ENCODE measurements at regions not wholly inside any gene's neighbourhood (a gene's known extent, or its start where the extent isn't known, plus 50 kb on each side); places are given as distances from the start of the nearest gene placed in this dataset.

DNA sequence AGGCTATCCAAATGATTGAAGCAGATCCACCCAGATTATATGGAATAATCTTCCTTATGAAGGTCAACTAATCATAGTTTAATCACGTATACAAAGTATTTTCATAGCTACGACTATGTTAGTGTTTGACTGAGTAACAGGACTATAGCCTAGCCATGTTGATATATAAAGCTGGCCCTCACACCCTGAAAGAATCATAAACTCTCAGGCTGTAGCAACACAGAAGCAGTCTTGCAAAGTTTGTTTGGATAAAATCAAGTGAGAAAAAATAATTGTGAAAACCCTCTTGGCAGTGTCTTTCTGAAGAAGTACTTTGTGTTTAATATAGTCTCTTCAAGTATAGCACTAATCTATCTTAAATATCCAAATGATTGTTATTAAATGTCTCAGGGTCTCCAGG is 374.5 kb upstream of the DAB2 start:
- no peaks in the 10 kb centered on the region for H4K20me1 ChIP-seq (ENCODE audit: insufficient read depth, low read length, poor library complexity, severe bottlenecking)
- no peaks in the 10 kb centered on the region for H3K9me2 ChIP-seq (replicated peaks; ENCODE audit: low read depth, low read length)
- H3K79me2 ChIP-seq (ENCODE audit: insufficient read depth, low read length) = no peaks in the 10 kb centered on the region
- no peak overlapping the region for H3K4me3 ChIP-seq (ENCODE audit: low read length, poor library complexity, severe bottlenecking)
- no peaks in the 10 kb centered on the region for H3K9me3 ChIP-seq (ENCODE audit: insufficient read depth, low read depth, low read length)
- H3K4me1 ChIP-seq (ENCODE audit: insufficient read depth, low read length, poor library complexity, severe bottlenecking) = no peaks in the 10 kb centered on the region
- H3K9ac ChIP-seq (ENCODE audit: low read depth, low read length, poor library complexity, severe bottlenecking) = no peak overlapping the region
- H3K27me3 ChIP-seq (ENCODE audit: insufficient read depth, low read length, poor library complexity, severe bottlenecking) = no peaks in the 10 kb centered on the region
- no peak for TF ChIP-seq CTCF (conservative IDR thresholded peaks at IDR 0.05; ENCODE audit: low read length)
- TF ChIP-seq EZH2phosphoT487 (IDR thresholded peaks at IDR 0.05; ENCODE audit: borderline replicate concordance) = no peak
- no peaks in the 10 kb centered on the region for H3K36me3 ChIP-seq (ENCODE audit: insufficient read depth, low read length)
- H3F3A ChIP-seq (ENCODE audit: low read depth) = no peaks in the 10 kb centered on the region
- no peak overlapping the region for H2AFZ ChIP-seq (ENCODE audit: low read length)
- no peak overlapping the region for H3K4me2 ChIP-seq (ENCODE audit: low read depth, low read length, poor library complexity, severe bottlenecking)

DNA sequence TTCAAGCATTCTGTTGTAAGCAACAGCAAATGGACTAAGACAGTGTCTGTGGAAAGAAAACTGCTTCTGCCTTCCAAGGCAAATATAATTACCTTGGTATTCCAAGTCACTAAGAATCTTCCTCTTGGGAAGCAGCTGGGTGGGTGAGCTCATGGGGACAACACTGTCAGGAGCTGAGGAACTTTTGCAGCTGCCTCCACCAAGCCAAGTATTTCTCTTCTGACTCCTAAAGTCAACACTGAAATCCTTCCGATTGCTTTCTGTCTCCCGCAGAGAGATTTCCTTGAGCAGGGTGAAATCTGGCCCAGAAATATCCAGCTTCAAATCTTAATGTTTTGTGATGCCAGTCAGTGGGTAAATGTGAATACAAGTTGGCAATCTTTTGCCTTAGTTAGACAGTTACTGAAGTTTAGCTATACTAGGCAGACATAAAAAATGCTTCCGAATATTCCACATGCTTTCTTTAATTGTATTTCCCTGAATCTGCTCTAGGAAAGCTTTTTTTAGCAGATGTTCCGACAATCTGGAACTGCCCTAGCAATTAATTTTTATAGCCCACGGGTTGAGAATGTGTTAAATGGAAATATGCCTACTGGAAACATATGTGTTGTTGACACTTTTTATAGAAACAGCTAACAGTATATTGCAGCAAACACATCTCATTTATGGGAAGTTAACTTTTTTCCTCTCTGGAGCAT is 369.9 kb upstream of the DAB2 start:
- H3K9me3 ChIP-seq (ENCODE audit: insufficient read depth, low read depth, low read length) = no peaks in the 10 kb centered on the region
- H3K9ac ChIP-seq (ENCODE audit: low read depth, low read length, poor library complexity, severe bottlenecking) = no peak overlapping the region
- no peak for TF ChIP-seq EZH2phosphoT487 (IDR thresholded peaks at IDR 0.05; ENCODE audit: borderline replicate concordance)
- TF ChIP-seq CTCF (conservative IDR thresholded peaks at IDR 0.05; ENCODE audit: low read length) = no peak
- no peaks in the 10 kb centered on the region for H4K20me1 ChIP-seq (ENCODE audit: insufficient read depth, low read length, poor library complexity, severe bottlenecking)
- H3K9me2 ChIP-seq (replicated peaks; ENCODE audit: low read depth, low read length) = no peaks in the 10 kb centered on the region
- no peak overlapping the region for H2AFZ ChIP-seq (ENCODE audit: low read length)
- H3K79me2 ChIP-seq (ENCODE audit: insufficient read depth, low read length) = no peaks in the 10 kb centered on the region
- H3K4me2 ChIP-seq (ENCODE audit: low read depth, low read length, poor library complexity, severe bottlenecking) = no peak overlapping the region
- H3K4me1 ChIP-seq (ENCODE audit: insufficient read depth, low read length, poor library complexity, severe bottlenecking) = no peaks in the 10 kb centered on the region
- H3K4me3 ChIP-seq (ENCODE audit: low read length, poor library complexity, severe bottlenecking) = no peak overlapping the region
- H3K36me3 ChIP-seq (ENCODE audit: insufficient read depth, low read length) = no peaks in the 10 kb centered on the region
- H3F3A ChIP-seq (ENCODE audit: low read depth) = no peaks in the 10 kb centered on the region
- H3K27me3 ChIP-seq (ENCODE audit: insufficient read depth, low read length, poor library complexity, severe bottlenecking) = no peaks in the 10 kb centered on the region

GRCh38 chr5:39785410-39785809 is 360.6 kb upstream of the DAB2 start:
- Histone ChIP-seq H3K4me2 (ENCODE audit: low read depth, low read length, poor library complexity, severe bottlenecking) (no peak overlapping the region), H3K9ac (ENCODE audit: low read depth, low read length, poor library complexity, severe bottlenecking) (no peak overlapping the region), H3K9me3 (ENCODE audit: insufficient read depth, low read depth, low read length) (no peaks in the 10 kb centered on the region), H3K27me3 (ENCODE audit: insufficient read depth, low read length, poor library complexity, severe bottlenecking) (no peaks in the 10 kb centered on the region), H3K79me2 (ENCODE audit: insufficient read depth, low read length) (no peaks in the 10 kb centered on the region), H3K4me1 (ENCODE audit: insufficient read depth, low read length, poor library complexity, severe bottlenecking) (no peaks in the 10 kb centered on the region), H3F3A (ENCODE audit: low read depth) (no peaks in the 10 kb centered on the region), H3K9me2 (replicated peaks; ENCODE audit: low read depth, low read length) (no peaks in the 10 kb centered on the region), H3K4me3 (ENCODE audit: low read length, poor library complexity, severe bottlenecking) (no peak overlapping the region), H3K36me3 (ENCODE audit: insufficient read depth, low read length) (no peaks in the 10 kb centered on the region), H4K20me1 (ENCODE audit: insufficient read depth, low read length, poor library complexity, severe bottlenecking) (no peaks in the 10 kb centered on the region), H2AFZ (ENCODE audit: low read length) (no peak overlapping the region)
- TF ChIP-seq EZH2phosphoT487 (IDR thresholded peaks at IDR 0.05; ENCODE audit: borderline replicate concordance) (no peak), CTCF (conservative IDR thresholded peaks at IDR 0.05; ENCODE audit: low read length) (no peak)

Measured in Loucy (cell line).